Neural cell (in vitro differentiated cells): ENCODE measurements at regions not wholly inside any gene's neighbourhood (a gene's known extent, or its start where the extent isn't known, plus 50 kb on each side); places are given as distances from the start of the nearest gene placed in this dataset.

Experiments
- H2AFZ ChIP-seq: fragments of 200-600, 300-800 bp; sonication (generic), shearing (Covaris generic); 2 replicates; pipeline ENCODE4 v1.6.0; 2014; ENCODE audit warnings: low read depth, mild to moderate bottlenecking, antibody characterized with exemption, low read length, moderate library complexity
- H3F3A ChIP-seq: fragments of 200-600 bp; shearing (Covaris generic); 2 replicates; pipeline ENCODE4 v1.6.1; 2016; ENCODE audit warnings: mild to moderate bottlenecking, moderate library complexity, mixed read lengths, antibody characterized with exemption, low read length; ENCODE audit not compliant: insufficient read depth, poor library complexity, severe bottlenecking
- H3K27ac ChIP-seq: fragments of 200-600, 300-800 bp; sonication (generic), shearing (Covaris generic); 2 replicates; pipeline ENCODE4 v1.5.1; 2014; ENCODE audit warnings: mild to moderate bottlenecking, low read length, moderate library complexity
- H3K27me3 ChIP-seq: fragments of 300-800, 200-600 bp; sonication (generic), shearing (Covaris generic); 2 replicates; pipeline ENCODE4 v1.6.0; 2014; ENCODE audit warnings: mild to moderate bottlenecking, low read depth, low read length, moderate library complexity; ENCODE audit not compliant: insufficient read depth
- H3K36me3 ChIP-seq: fragments of 300-800, 200-600 bp; sonication (generic), shearing (Covaris generic); 2 replicates; pipeline ENCODE4 v1.5.1; 2014; ENCODE audit warnings: mild to moderate bottlenecking, antibody characterized with exemption, low read length, moderate library complexity; ENCODE audit not compliant: insufficient read depth
- H3K4me2 ChIP-seq: fragments of 300-800, 200-600 bp; sonication (generic), shearing (Covaris generic); 2 replicates; pipeline ENCODE4 v1.6.0; 2014; ENCODE audit warnings: mild to moderate bottlenecking, low read length
- H3K4me3 ChIP-seq: fragments of 300-800, 200-600 bp; sonication (generic), shearing (Covaris generic); 2 replicates; pipeline ENCODE4 v1.5.1; 2014; ENCODE audit warnings: mild to moderate bottlenecking, low read length, moderate library complexity
- H3K79me2 ChIP-seq: fragments of 200-600 bp; shearing (Covaris generic); replicated peaks from 2 replicates; pipeline ENCODE4 v1.6.0; 2014; ENCODE audit warnings: mild to moderate bottlenecking, low read length, moderate library complexity; ENCODE audit not compliant: insufficient read depth
- H3K9ac ChIP-seq: fragments of 300-800, 200-600 bp; sonication (generic), shearing (Covaris generic); 2 replicates; pipeline ENCODE4 v1.6.1; 2016; ENCODE audit warnings: mild to moderate bottlenecking, low read length, mixed read lengths
- H3K9me2 ChIP-seq: fragments of 200-600 bp; shearing (Covaris generic); 2 replicates; pipeline ENCODE4 v1.6.1; 2016; ENCODE audit warnings: mild to moderate bottlenecking, low read length, mixed read lengths; ENCODE audit not compliant: insufficient read depth
- H3K9me3 ChIP-seq: fragments of 200-600, 300-800 bp; sonication (generic), shearing (Covaris generic); 2 replicates; pipeline ENCODE4 v1.6.1; 2016; ENCODE audit warnings: mild to moderate bottlenecking, mixed run types, low read length, moderate library complexity, mixed read lengths
- H4K20me1 ChIP-seq: fragments of 200-600 bp; shearing (Covaris generic); 2 replicates; pipeline ENCODE4 v1.6.1; 2016; ENCODE audit warnings: mild to moderate bottlenecking, mixed run types; ENCODE audit not compliant: insufficient read depth
- EP300 ChIP-seq: fragments of 450-650 bp; conservative IDR thresholded peaks from 2 replicates; pipeline ENCODE4 v1.6.1; 2014; ENCODE audit warnings: antibody characterized with exemption, mild to moderate bottlenecking, moderate library complexity; ENCODE audit not compliant: poor library complexity, severe bottlenecking
- EZH2 ChIP-seq: fragments of 200-600, 300-800 bp; shearing (Covaris generic), sonication (generic); IDR thresholded peaks from 2 replicates; pipeline ENCODE4 v1.6.1; 2014; ENCODE audit warnings: antibody characterized with exemption, low read length, borderline replicate concordance, mild to moderate bottlenecking; ENCODE audit not compliant: insufficient read depth, poor library complexity, severe bottlenecking
- MXI1 ChIP-seq: fragments of 450-650 bp; conservative IDR thresholded peaks from 2 replicates; pipeline ENCODE4 v1.6.1; 2014; ENCODE audit warnings: antibody characterized with exemption, mild to moderate bottlenecking; ENCODE audit not compliant: poor library complexity, severe bottlenecking
- POLR2AphosphoS5 ChIP-seq: IDR thresholded peaks from 2 replicates; pipeline ENCODE4 v1.6.1; 2012
- RAD21 ChIP-seq: fragments of 450-650 bp; conservative IDR thresholded peaks from 2 replicates; pipeline ENCODE4 v1.6.1; 2014; ENCODE audit warnings: antibody characterized with exemption, mild to moderate bottlenecking, moderate library complexity
- SMC3 ChIP-seq: fragments of 450-650 bp; conservative IDR thresholded peaks from 2 replicates; pipeline ENCODE4 v1.6.1; 2014; ENCODE audit warnings: antibody characterized with exemption, mild to moderate bottlenecking, moderate library complexity; ENCODE audit not compliant: poor library complexity
- TAF1 ChIP-seq: IDR thresholded peaks from 2 replicates; pipeline ENCODE4 v1.6.1; 2012; ENCODE audit warnings: low read depth
- TF ChIP-seq, protein P1 (sequence below): fragments of 450-650 bp; IDR thresholded peaks from 2 replicates; pipeline ENCODE4 v1.5.1; 2014; ENCODE audit warnings: antibody characterized with exemption, mild to moderate bottlenecking, moderate library complexity; ENCODE audit not compliant: poor library complexity, severe bottlenecking
- TF ChIP-seq, protein P2 (sequence below): IDR thresholded peaks from 2 replicates; pipeline ENCODE4 v1.6.1; 2012; ENCODE audit warnings: borderline replicate concordance

DNA sequence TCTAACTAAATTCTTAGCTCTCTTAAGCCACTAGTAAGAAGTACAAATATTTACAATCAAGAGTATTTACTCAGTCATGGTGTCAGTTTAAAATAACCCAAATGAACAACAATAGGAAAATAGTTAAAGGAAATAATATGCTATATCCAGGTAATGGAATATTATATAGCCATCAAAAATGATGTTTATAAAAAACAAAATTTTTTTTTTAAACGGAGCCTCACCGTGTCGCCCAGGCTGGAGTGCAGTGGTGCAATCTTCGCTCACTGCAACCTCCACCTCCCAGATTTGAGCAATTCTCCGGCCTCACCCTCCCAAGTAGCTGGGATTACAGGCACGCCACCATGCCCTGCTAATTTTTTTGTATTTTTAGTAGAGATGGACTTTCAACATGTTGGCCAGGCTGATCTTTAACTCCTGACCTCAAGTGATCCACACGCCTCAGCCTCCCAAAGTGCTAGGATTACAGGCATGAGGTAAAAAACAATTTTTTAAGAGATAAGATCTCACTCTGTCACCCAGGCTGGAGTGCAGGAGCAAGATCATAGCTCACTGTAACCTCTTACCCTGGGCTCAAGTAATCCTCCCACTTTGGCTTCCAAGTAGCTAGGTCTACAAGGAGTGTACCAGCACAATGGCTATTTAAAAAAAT lies 132.5 kb downstream of the NOC3L start:
- Histone ChIP-seq H3K27me3 (no peaks in the 10 kb centered on the region), H3K9me3 (no peaks in the 10 kb centered on the region), H3K9me2 (no peaks in the 10 kb centered on the region), H3K27ac (no peak overlapping the region), H3F3A (no peaks in the 10 kb centered on the region), H3K36me3 (no peaks in the 10 kb centered on the region), H4K20me1 (no peaks in the 10 kb centered on the region), H3K4me2 (no peak overlapping the region), H2AFZ (no peak overlapping the region), H3K9ac (no peak overlapping the region), H3K4me3 (no peak overlapping the region), H3K79me2 (no peaks in the 10 kb centered on the region)
- no peak for TF ChIP-seq TAF1
- TF ChIP-seq SMC3, result no peak
- TF ChIP-seq MXI1, result no peak
- no peak for TF ChIP-seq POLR2AphosphoS5
- TF ChIP-seq EP300, result no peak
- TF ChIP-seq, protein P1, sequence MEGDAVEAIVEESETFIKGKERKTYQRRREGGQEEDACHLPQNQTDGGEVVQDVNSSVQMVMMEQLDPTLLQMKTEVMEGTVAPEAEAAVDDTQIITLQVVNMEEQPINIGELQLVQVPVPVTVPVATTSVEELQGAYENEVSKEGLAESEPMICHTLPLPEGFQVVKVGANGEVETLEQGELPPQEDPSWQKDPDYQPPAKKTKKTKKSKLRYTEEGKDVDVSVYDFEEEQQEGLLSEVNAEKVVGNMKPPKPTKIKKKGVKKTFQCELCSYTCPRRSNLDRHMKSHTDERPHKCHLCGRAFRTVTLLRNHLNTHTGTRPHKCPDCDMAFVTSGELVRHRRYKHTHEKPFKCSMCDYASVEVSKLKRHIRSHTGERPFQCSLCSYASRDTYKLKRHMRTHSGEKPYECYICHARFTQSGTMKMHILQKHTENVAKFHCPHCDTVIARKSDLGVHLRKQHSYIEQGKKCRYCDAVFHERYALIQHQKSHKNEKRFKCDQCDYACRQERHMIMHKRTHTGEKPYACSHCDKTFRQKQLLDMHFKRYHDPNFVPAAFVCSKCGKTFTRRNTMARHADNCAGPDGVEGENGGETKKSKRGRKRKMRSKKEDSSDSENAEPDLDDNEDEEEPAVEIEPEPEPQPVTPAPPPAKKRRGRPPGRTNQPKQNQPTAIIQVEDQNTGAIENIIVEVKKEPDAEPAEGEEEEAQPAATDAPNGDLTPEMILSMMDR, result no peak
- TF ChIP-seq, protein P2, sequence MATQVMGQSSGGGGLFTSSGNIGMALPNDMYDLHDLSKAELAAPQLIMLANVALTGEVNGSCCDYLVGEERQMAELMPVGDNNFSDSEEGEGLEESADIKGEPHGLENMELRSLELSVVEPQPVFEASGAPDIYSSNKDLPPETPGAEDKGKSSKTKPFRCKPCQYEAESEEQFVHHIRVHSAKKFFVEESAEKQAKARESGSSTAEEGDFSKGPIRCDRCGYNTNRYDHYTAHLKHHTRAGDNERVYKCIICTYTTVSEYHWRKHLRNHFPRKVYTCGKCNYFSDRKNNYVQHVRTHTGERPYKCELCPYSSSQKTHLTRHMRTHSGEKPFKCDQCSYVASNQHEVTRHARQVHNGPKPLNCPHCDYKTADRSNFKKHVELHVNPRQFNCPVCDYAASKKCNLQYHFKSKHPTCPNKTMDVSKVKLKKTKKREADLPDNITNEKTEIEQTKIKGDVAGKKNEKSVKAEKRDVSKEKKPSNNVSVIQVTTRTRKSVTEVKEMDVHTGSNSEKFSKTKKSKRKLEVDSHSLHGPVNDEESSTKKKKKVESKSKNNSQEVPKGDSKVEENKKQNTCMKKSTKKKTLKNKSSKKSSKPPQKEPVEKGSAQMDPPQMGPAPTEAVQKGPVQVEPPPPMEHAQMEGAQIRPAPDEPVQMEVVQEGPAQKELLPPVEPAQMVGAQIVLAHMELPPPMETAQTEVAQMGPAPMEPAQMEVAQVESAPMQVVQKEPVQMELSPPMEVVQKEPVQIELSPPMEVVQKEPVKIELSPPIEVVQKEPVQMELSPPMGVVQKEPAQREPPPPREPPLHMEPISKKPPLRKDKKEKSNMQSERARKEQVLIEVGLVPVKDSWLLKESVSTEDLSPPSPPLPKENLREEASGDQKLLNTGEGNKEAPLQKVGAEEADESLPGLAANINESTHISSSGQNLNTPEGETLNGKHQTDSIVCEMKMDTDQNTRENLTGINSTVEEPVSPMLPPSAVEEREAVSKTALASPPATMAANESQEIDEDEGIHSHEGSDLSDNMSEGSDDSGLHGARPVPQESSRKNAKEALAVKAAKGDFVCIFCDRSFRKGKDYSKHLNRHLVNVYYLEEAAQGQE, result no peak
- TF ChIP-seq RAD21, result no peak
- TF ChIP-seq EZH2, result no peak

DNA sequence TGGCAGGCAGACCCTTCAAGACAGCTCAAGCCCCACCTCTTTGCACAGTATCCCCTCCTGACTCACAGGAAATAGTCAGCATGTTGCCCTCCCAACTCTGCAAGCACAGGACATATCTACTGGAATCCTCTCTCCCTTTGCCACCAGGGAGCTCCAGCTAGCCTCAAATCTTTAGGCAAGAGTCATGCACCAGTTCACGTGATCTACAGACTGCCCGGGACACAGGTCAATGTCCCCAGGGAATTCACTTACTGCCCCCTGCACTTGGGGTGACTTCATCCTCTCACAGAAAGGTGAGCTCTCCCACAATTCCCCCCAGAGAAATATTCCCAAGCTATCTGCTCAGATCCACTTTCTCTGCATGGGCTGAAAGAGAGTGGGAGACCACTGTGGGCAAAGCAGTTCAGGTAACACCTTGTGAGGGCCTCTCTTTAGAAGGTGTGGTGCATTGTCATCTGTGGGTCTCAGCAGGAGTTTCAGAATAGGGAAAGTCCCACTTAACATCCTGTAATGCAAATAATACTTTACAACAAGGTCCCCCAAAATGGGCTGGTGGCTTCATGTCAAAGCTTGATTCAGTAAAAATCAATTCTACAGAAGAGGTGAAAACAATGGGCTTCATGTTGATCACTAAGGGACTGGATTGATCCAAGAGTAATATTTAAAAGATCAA lies 129.9 kb downstream of the NOC3L start:
- H3K4me2 ChIP-seq, result no peak overlapping the region
- no peak overlapping the region for H3K4me3 ChIP-seq
- no peak overlapping the region for H3K9ac ChIP-seq
- H3K9me3 ChIP-seq, result no peaks in the 10 kb centered on the region
- no peak overlapping the region for H2AFZ ChIP-seq
- H3K27ac ChIP-seq, result no peak overlapping the region
- TF ChIP-seq MXI1 (no peak), EP300 (no peak), SMC3 (no peak), POLR2AphosphoS5 (no peak), EZH2 (no peak), RAD21 (no peak), TAF1 (no peak)
- TF ChIP-seq, protein P1, result no peak
- TF ChIP-seq, protein P2, result no peak
- H3K36me3 ChIP-seq, result no peaks in the 10 kb centered on the region
- no peaks in the 10 kb centered on the region for H4K20me1 ChIP-seq
- no peaks in the 10 kb centered on the region for H3K27me3 ChIP-seq
- H3K9me2 ChIP-seq, result no peaks in the 10 kb centered on the region
- H3F3A ChIP-seq, result no peaks in the 10 kb centered on the region
- H3K79me2 ChIP-seq, result no peaks in the 10 kb centered on the region
